Fibroblast of lung (primary cell): ENCODE measurements at regions not wholly inside any gene's neighbourhood (a gene's known extent, or its start where the extent isn't known, plus 50 kb on each side); places are given as distances from the start of the nearest gene placed in this dataset.
"Not testable (repeated sequence)": the region's sequence is repeated elsewhere in the genome, so short reads cannot be mapped to it uniquely, and the experiment has no call there.

Experiments used
- CTCF ChIP-seq, 2 donors: IDR thresholded peaks in 1 of 2; conservative IDR thresholded peaks in 1 of 2; 1 replicate in 1 of 2; 2 replicates in 1 of 2; pipeline ENCODE4 v1.5.1; 2011 to 2012; ENCODE audit warnings: low read length in 2 of 2, control low read depth in 1 of 2, inconsistent platforms in 1 of 2, low read depth in 1 of 2, mild to moderate bottlenecking in 1 of 2
- EZH2 ChIP-seq: IDR thresholded peaks from 2 replicates; pipeline ENCODE4 v1.5.1; 2012; ENCODE audit warnings: low read length, control low read depth, mild to moderate bottlenecking; ENCODE audit errors: missing control alignments

- not testable (repeated sequence) for TF ChIP-seq CTCF (conservative IDR thresholded peaks at IDR 0.05 in 1 of 2, IDR thresholded peaks at IDR 0.05 in 1 of 2; ENCODE audit: low read depth in 1 of 2, low read length in 2 of 2); EZH2
These were observed 55.7 kb upstream of the OGFRL1 start for GRCh38 chr6:71232890-71233289.
